ENCODE measurements at regions not wholly inside any gene's neighbourhood (a gene's known extent, or its start where the extent isn't known, plus 50 kb on each side); places are given as distances from the start of the nearest gene placed in this dataset.
"Not testable (repeated sequence)": the region's sequence is repeated elsewhere in the genome, so short reads cannot be mapped to it uniquely, and the experiment has no call there.

- no peak for DNase-seq (ENCODE audit: low spot score)
Observed at GRCh38 chr9:28471261-28471660, 898.0 kb upstream of the C9orf72 start.

- DNase-seq (ENCODE audit: low spot score): no peak
Observed at GRCh38 chr9:28487561-28487960, 914.3 kb upstream of the C9orf72 start.

- no peak for DNase-seq (ENCODE audit: low spot score)
Observed at GRCh38 chr9:28491121-28491520, 917.8 kb upstream of the C9orf72 start.

- DNase-seq (ENCODE audit: low spot score): not testable (repeated sequence)
Observed at GRCh38 chr9:28498168-28498567, 924.9 kb upstream of the C9orf72 start.

- DNase-seq (ENCODE audit: low spot score): no peak
Observed at GRCh38 chr9:28502189-28502588, 928.9 kb upstream of the C9orf72 start.

GRCh38 chr9:28502741-28503140 is 929.5 kb upstream of the C9orf72 start:
- no peak for DNase-seq (ENCODE audit: low spot score)

GRCh38 chr9:28503573-28503972 is 930.3 kb upstream of the C9orf72 start:
- no peak for DNase-seq (ENCODE audit: low spot score)

GRCh38 chr9:28518439-28518838 is 945.2 kb upstream of the C9orf72 start:
- no peak for DNase-seq (ENCODE audit: low spot score)

- DNase-seq (ENCODE audit: low spot score): not testable (repeated sequence)
Observed at GRCh38 chr9:28524309-28524708, 951.0 kb upstream of the C9orf72 start.

- no peak for DNase-seq (ENCODE audit: low spot score)
Observed at GRCh38 chr9:28528049-28528448, 954.8 kb upstream of the C9orf72 start.

GRCh38 chr9:28538132-28538531 is 964.9 kb upstream of the C9orf72 start:
- DNase-seq (ENCODE audit: low spot score): no peak

GRCh38 chr9:28539434-28540070 is 966.3 kb upstream of the C9orf72 start:
- DNase-seq (ENCODE audit: low spot score): no peak

GRCh38 chr9:28542928-28543327 is 969.6 kb upstream of the C9orf72 start:
- no peak for DNase-seq (ENCODE audit: low spot score)

- no peak for DNase-seq (ENCODE audit: low spot score)
Observed at GRCh38 chr9:28547527-28547926, 974.2 kb upstream of the C9orf72 start.

- DNase-seq (ENCODE audit: low spot score): no peak
Observed at GRCh38 chr9:28563291-28563934, 990.1 kb upstream of the C9orf72 start.

GRCh38 chr9:28583832-28584231 is 1010.6 kb upstream of the C9orf72 start:
- no peak for DNase-seq (ENCODE audit: low spot score)

- no peak for DNase-seq (ENCODE audit: low spot score)
Observed at GRCh38 chr9:28584542-28584941, 1011.3 kb upstream of the C9orf72 start.

GRCh38 chr9:28587052-28587451 is 1013.8 kb upstream of the C9orf72 start:
- DNase-seq (ENCODE audit: low spot score): no peak

GRCh38 chr9:28598408-28598807 is 1025.1 kb upstream of the C9orf72 start:
- DNase-seq (ENCODE audit: low spot score): no peak

GRCh38 chr9:28600226-28600625 is 1026.9 kb upstream of the C9orf72 start:
- no peak for DNase-seq (ENCODE audit: low spot score)

- no peak for DNase-seq (ENCODE audit: low spot score)
Observed at GRCh38 chr9:28607843-28608242, 1034.6 kb upstream of the C9orf72 start.

- DNase-seq (ENCODE audit: low spot score): no peak
Observed at GRCh38 chr9:28610339-28610738, 1037.1 kb upstream of the C9orf72 start.

- DNase-seq (ENCODE audit: low spot score): no peak
Observed at GRCh38 chr9:28616310-28616709, 1043.0 kb upstream of the C9orf72 start.

- DNase-seq (ENCODE audit: low spot score): no peak
Observed at GRCh38 chr9:28620011-28620410, 1046.7 kb upstream of the C9orf72 start.
